ENCODE measurements at regions not wholly inside any gene's neighbourhood (a gene's known extent, or its start where the extent isn't known, plus 50 kb on each side); places are given as distances from the start of the nearest gene placed in this dataset.

DNA sequence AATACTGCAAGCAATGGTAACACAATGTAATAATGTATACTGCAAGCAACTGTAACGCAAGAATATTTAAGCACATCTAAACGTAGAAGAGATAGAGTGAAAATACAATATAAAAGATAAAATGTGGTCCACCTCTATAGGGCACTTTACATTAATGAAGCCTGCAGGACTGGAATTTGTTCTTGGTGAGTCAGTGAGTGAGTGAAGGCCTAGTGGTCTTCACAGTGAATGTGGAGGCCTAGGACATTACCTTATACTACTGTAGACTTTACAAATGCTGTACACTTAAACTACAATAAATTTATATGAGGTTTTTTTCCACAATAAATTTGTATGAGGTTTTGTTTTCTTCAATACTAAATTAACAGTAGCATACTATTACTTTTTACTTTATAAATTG lies 287.4 kb upstream of the SNX7 start:
- TF ChIP-seq, protein P1, sequence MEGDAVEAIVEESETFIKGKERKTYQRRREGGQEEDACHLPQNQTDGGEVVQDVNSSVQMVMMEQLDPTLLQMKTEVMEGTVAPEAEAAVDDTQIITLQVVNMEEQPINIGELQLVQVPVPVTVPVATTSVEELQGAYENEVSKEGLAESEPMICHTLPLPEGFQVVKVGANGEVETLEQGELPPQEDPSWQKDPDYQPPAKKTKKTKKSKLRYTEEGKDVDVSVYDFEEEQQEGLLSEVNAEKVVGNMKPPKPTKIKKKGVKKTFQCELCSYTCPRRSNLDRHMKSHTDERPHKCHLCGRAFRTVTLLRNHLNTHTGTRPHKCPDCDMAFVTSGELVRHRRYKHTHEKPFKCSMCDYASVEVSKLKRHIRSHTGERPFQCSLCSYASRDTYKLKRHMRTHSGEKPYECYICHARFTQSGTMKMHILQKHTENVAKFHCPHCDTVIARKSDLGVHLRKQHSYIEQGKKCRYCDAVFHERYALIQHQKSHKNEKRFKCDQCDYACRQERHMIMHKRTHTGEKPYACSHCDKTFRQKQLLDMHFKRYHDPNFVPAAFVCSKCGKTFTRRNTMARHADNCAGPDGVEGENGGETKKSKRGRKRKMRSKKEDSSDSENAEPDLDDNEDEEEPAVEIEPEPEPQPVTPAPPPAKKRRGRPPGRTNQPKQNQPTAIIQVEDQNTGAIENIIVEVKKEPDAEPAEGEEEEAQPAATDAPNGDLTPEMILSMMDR (IDR thresholded peaks at IDR 0.05; ENCODE audit: low read depth, low read length, poor library complexity, severe bottlenecking) = no peak
- no peak for TF ChIP-seq EZH2phosphoT487 (IDR thresholded peaks at IDR 0.05; ENCODE audit: borderline replicate concordance, low read length)

Data from DOHH2 (cell line).